GM23338 (cell line): ENCODE measurements at regions not wholly inside any gene's neighbourhood (a gene's known extent, or its start where the extent isn't known, plus 50 kb on each side); places are given as distances from the start of the nearest gene placed in this dataset.

Experiments used
- ATAC-seq: fragments of 200-7000 bp; cut with Tn5 transposase; 3 replicates; pipeline ENCODE4 v1.9.1; 2020
- DNase-seq: peaks from one replicate; pipeline ENCODE4 v3.0.0-alpha.2; 2015; ENCODE audit warnings: low spot score
- H2AFZ ChIP-seq: fragments of 200-600 bp; sonication (generic); 2 replicates; pipeline ENCODE4 v1.8.0; 2016; ENCODE audit warnings: antibody characterized with exemption, mild to moderate bottlenecking, moderate library complexity
- H3F3A ChIP-seq: fragments of 200-600 bp; sonication (generic); replicated peaks from 2 replicates; pipeline ENCODE4 v1.8.0; 2017; ENCODE audit warnings: antibody characterized with exemption, mixed run types, low read depth
- H3K27ac ChIP-seq: fragments of 200-600 bp; sonication (generic); 2 replicates; pipeline ENCODE4 v1.6.1; 2016; ENCODE audit warnings: low read depth
- H3K27me3 ChIP-seq: fragments of 200-600 bp; sonication (generic); 2 replicates; pipeline ENCODE4 v1.8.0; 2016; ENCODE audit warnings: mild to moderate bottlenecking, mixed run types, moderate library complexity; ENCODE audit not compliant: insufficient read depth
- H3K36me3 ChIP-seq: fragments of 200-600 bp; sonication (generic); 2 replicates; pipeline ENCODE4 v1.8.0; 2016; ENCODE audit warnings: mild to moderate bottlenecking; ENCODE audit not compliant: insufficient read depth
- H3K4me1 ChIP-seq: fragments of 200-600 bp; sonication (generic); 2 replicates; pipeline ENCODE4 v1.8.0; 2016; ENCODE audit warnings: mild to moderate bottlenecking, moderate library complexity; ENCODE audit not compliant: insufficient read depth
- H3K4me2 ChIP-seq: fragments of 200-600 bp; sonication (generic); 2 replicates; pipeline ENCODE4 v1.7.1; 2017; ENCODE audit warnings: mixed run types
- H3K4me3 ChIP-seq: fragments of 200-600 bp; sonication (generic); 2 replicates; pipeline ENCODE4 v1.6.1; 2016; ENCODE audit warnings: mixed run types
- H3K79me2 ChIP-seq: fragments of 200-600 bp; sonication (generic); replicated peaks from 2 replicates; pipeline ENCODE4 v1.8.0; 2017; ENCODE audit warnings: mild to moderate bottlenecking; ENCODE audit not compliant: insufficient read depth
- H3K9me2 ChIP-seq: fragments of 200-600 bp; sonication (generic); 2 replicates; pipeline ENCODE4 v1.8.0; 2017; ENCODE audit not compliant: insufficient read depth
- H4K20me1 ChIP-seq: fragments of 200-600 bp; sonication (generic); replicated peaks from 2 replicates; pipeline ENCODE4 v1.8.0; 2017; ENCODE audit warnings: mild to moderate bottlenecking; ENCODE audit not compliant: insufficient read depth
- H3K27ac Mint-ChIP-seq: 2 replicates; pipeline ENCODE4 v1.8.0; 2020; ENCODE audit warnings: inconsistent platforms, mild to moderate bottlenecking, moderate library complexity, mixed read lengths
- H3K27me3 Mint-ChIP-seq: 3 replicates; pipeline ENCODE4 v1.8.0; 2022; ENCODE audit warnings: low read depth, mild to moderate bottlenecking, moderate library complexity, mixed read lengths, inconsistent platforms; ENCODE audit not compliant: insufficient read depth, poor library complexity
- H3K36me3 Mint-ChIP-seq: 3 replicates; pipeline ENCODE4 v1.8.0; 2021; ENCODE audit warnings: low read depth, mild to moderate bottlenecking, inconsistent platforms, moderate library complexity, mixed read lengths
- H3K4me1 Mint-ChIP-seq: 3 replicates; pipeline ENCODE4 v1.8.0; 2020; ENCODE audit warnings: mild to moderate bottlenecking, inconsistent platforms, mixed read lengths
- H3K4me3 Mint-ChIP-seq: 3 replicates; pipeline ENCODE4 v1.8.0; 2021; ENCODE audit warnings: moderate library complexity, mild to moderate bottlenecking, inconsistent platforms, mixed read lengths
- H3K9me3 Mint-ChIP-seq: 3 replicates; pipeline ENCODE4 v1.8.0; 2020; ENCODE audit warnings: moderate library complexity, mild to moderate bottlenecking, inconsistent platforms, mixed read lengths
- CREB1 ChIP-seq: fragments of 250-450 bp; sonication (Bioruptor Pico); IDR thresholded peaks from 2 replicates; pipeline ENCODE4 v1.5.0; 2020; ENCODE audit warnings: low read depth, mild to moderate bottlenecking, moderate library complexity
- CTCF ChIP-seq, 2 experiments: fragments of 200-600 bp in 1 of 2; sonication (generic) in 1 of 2; conservative IDR thresholded peaks; 2 replicates each; pipeline versions ENCODE4 v1.5.1 to v1.6.1; 2016 to 2017; ENCODE audit warnings: antibody characterized with exemption in 2 of 2, low read depth in 2 of 2, mild to moderate bottlenecking in 2 of 2, moderate library complexity in 1 of 2
- EZH2 ChIP-seq: fragments of 200-600 bp; sonication (generic); IDR thresholded peaks from one replicate; pipeline ENCODE4 v1.8.0; 2017; ENCODE audit warnings: antibody characterized with exemption, mild to moderate bottlenecking, low read depth; ENCODE audit not compliant: unreplicated experiment
- EZH2phosphoT487 ChIP-seq: fragments of 200-600 bp; sonication (generic); IDR thresholded peaks from one replicate; pipeline ENCODE4 v1.8.1; 2018; ENCODE audit warnings: antibody characterized with exemption; ENCODE audit not compliant: unreplicated experiment
- JUNB ChIP-seq: IDR thresholded peaks from one replicate; pipeline ENCODE4 v1.6.1; 2016; ENCODE audit warnings: antibody characterized with exemption; ENCODE audit not compliant: unreplicated experiment
- NANOG ChIP-seq: IDR thresholded peaks from 2 replicates; pipeline ENCODE4 v1.6.1; 2016; ENCODE audit warnings: antibody characterized with exemption, borderline replicate concordance
- REST ChIP-seq: IDR thresholded peaks from one replicate; pipeline ENCODE4 v1.6.1; 2018; ENCODE audit warnings: antibody characterized with exemption; ENCODE audit not compliant: unreplicated experiment
- STAT1 ChIP-seq: IDR thresholded peaks from one replicate; pipeline ENCODE4 v1.6.1; 2016; ENCODE audit warnings: antibody characterized with exemption; ENCODE audit not compliant: unreplicated experiment
- ZNF114 ChIP-seq: fragments of 250-450 bp; sonication (Bioruptor Pico); IDR thresholded peaks from 2 replicates; pipeline ENCODE4 v1.5.0; 2020; ENCODE audit warnings: mild to moderate bottlenecking, moderate library complexity
- ZNF331 ChIP-seq: fragments of 250-450 bp; sonication (Bioruptor Pico); IDR thresholded peaks from 2 replicates; pipeline ENCODE4 v1.5.0; 2020; ENCODE audit warnings: low read depth, mild to moderate bottlenecking, moderate library complexity
- TF ChIP-seq, protein P1 (sequence below): IDR thresholded peaks from 2 replicates; pipeline ENCODE4 v1.6.1; 2016; ENCODE audit warnings: antibody characterized with exemption

- TF ChIP-seq CTCF (conservative IDR thresholded peaks at IDR 0.05; ENCODE audit: low read depth in 2 of 2) (no peak), CREB1 (CRISPR knock-in tag) (no peak), EZH2phosphoT487 (no peak), STAT1 (no peak), EZH2 (no peak), JUNB (no peak), REST (no peak), ZNF114 (CRISPR knock-in tag) (no peak), NANOG (no peak)
- TF ChIP-seq, protein P1, sequence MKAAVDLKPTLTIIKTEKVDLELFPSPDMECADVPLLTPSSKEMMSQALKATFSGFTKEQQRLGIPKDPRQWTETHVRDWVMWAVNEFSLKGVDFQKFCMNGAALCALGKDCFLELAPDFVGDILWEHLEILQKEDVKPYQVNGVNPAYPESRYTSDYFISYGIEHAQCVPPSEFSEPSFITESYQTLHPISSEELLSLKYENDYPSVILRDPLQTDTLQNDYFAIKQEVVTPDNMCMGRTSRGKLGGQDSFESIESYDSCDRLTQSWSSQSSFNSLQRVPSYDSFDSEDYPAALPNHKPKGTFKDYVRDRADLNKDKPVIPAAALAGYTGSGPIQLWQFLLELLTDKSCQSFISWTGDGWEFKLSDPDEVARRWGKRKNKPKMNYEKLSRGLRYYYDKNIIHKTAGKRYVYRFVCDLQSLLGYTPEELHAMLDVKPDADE: no peak
These were observed 186.9 kb upstream of the LYPLAL1 start (continued) for GRCh38 chr1:218986816-218987215.

- no peak for ATAC-seq
- Histone ChIP-seq H3F3A (no peaks in the 10 kb centered on the region), H3K36me3 (peaks cover 3% of the 10 kb centered on the region; the same call in 1 of the 2 replicates), H3K79me2 (no peaks in the 10 kb centered on the region), H3K27me3 (no peaks in the 10 kb centered on the region), H2AFZ (no peak overlapping the region), H3K9me2 (no peaks in the 10 kb centered on the region), H3K4me1 (no peaks in the 10 kb centered on the region), H3K27ac (no peak overlapping the region), H4K20me1 (no peaks in the 10 kb centered on the region), H3K4me2 (no peak overlapping the region), H3K4me3 (no peak overlapping the region)
- Mint-ChIP-seq H3K4me1 (no peaks in the 10 kb centered on the region), H3K36me3 (no peaks in the 10 kb centered on the region; the same call in 2 of the 3 replicates), H3K27me3 (no peaks in the 10 kb centered on the region), H3K9me3 (peaks cover 3% of the 10 kb centered on the region; the same call in 1 of the 3 replicates), H3K4me3 (no peak overlapping the region), H3K27ac (no peak overlapping the region)
- no peak for TF ChIP-seq CTCF (conservative IDR thresholded peaks at IDR 0.05; ENCODE audit: low read depth in 2 of 2)
- TF ChIP-seq ZNF331 (CRISPR knock-in tag): no peak
- no peak for DNase-seq
These were observed 183.7 kb upstream of the LYPLAL1 start for GRCh38 chr1:218990019-218990418.
